ENCODE measurements at regions not wholly inside any gene's neighbourhood (a gene's known extent, or its start where the extent isn't known, plus 50 kb on each side); places are given as distances from the start of the nearest gene placed in this dataset.

DNA sequence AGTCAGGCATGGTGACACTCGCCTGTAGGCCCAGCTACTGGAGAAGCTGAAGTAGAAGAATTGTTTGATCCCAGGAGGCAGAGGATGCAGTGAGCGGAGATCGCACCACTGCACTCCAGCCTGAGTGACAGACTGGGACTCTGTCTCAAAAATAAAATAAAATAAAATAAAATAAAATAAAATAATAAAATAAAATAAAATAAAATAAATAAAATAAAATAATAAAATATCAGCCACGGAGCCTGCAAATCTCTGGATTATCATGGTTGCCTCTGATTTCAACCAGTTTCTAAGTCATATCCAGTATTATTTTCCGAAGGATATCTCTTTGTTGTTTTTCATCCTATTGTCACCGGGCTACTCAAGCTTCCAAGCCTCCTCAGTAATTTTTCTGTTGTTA lies 51.7 kb upstream of the FZD8 start:
- no peak for TF ChIP-seq CTCF (IDR thresholded peaks at IDR 0.05; ENCODE audit: low read length)
- TF ChIP-seq EZH2 (optimal IDR thresholded peaks at IDR 0.05; ENCODE audit: low read depth, low read length) = no peak

Measured in MM.1S (cell line).